RWPE1 (cell line): ENCODE measurements at regions not wholly inside any gene's neighbourhood (a gene's known extent, or its start where the extent isn't known, plus 50 kb on each side); places are given as distances from the start of the nearest gene placed in this dataset.

Experiments used
- CTCF ChIA-PET: fragments of 350-600 bp; sonication (Branson Sonifier 250); formaldehyde crosslinking; extraction: SDS; loops from one replicate; lab custom pipeline; 2021; lab: Yijun Ruan, JAX
- POLR2A ChIA-PET: fragments of 400-600 bp; formaldehyde crosslinking; extraction: SDS; loops from one replicate; lab custom pipeline; 2020; ENCODE audit warnings: antibody characterized with exemption; ENCODE audit not compliant: low non-redundant PET; lab: Yijun Ruan, JAX
- DNase-seq: peaks from one replicate; pipeline ENCODE4 v3.0.0; 2012; ENCODE audit warnings: low spot score
- H3K27ac ChIP-seq: fragments of 450-650 bp; 2 replicates; pipeline ENCODE4 v1.5.1; 2017
- TF ChIP-seq, protein P1 (sequence below): fragments of 450-650 bp; conservative IDR thresholded peaks from 2 replicates; pipeline ENCODE4 v1.5.1; 2017; ENCODE audit warnings: low read depth, mild to moderate bottlenecking

DNA sequence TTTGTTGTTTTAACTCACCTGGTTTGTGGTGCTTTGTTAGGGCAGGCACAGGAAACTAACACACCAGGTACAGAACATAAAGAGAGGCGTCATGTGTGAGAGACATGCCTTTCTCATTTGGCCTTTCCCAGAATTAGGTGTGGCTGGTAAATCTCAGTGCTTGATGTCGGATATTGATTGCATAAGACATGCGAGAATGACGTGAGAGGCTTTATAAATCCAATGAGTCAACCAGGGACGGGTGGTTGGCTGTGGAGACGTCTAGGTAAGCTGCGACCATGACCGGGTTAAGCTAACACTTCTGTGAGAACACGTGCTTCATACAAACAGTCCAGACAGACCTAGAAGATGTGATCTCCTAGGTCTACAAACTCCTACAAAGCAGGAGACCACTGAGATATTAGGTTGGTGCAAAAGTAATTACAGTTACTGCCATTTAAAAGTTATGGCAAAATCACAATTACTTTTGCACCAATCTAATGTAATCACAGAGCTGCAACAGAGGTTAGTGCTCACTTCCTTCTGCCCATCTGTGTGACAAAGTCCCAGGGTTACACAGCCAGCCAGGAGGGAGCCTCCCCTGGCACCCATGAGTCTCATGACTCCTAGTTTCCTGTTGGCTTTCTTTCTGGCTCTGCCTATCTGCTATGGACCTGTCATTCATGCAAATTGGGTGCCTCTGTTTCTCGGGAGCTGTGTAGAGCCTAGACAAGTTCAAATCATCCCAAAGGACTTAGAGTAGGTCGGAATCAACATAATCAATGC, 98.9 kb upstream of the ATP8B1 start:
- CTCF ChIA-PET = no interaction called here
- peak; percentile 73 for DNase-seq
- POLR2A ChIA-PET = no interaction called here
- TF ChIP-seq, protein P1, sequence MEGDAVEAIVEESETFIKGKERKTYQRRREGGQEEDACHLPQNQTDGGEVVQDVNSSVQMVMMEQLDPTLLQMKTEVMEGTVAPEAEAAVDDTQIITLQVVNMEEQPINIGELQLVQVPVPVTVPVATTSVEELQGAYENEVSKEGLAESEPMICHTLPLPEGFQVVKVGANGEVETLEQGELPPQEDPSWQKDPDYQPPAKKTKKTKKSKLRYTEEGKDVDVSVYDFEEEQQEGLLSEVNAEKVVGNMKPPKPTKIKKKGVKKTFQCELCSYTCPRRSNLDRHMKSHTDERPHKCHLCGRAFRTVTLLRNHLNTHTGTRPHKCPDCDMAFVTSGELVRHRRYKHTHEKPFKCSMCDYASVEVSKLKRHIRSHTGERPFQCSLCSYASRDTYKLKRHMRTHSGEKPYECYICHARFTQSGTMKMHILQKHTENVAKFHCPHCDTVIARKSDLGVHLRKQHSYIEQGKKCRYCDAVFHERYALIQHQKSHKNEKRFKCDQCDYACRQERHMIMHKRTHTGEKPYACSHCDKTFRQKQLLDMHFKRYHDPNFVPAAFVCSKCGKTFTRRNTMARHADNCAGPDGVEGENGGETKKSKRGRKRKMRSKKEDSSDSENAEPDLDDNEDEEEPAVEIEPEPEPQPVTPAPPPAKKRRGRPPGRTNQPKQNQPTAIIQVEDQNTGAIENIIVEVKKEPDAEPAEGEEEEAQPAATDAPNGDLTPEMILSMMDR = no peak
- peak overlapping the region; percentile 61 for H3K27ac ChIP-seq

DNA sequence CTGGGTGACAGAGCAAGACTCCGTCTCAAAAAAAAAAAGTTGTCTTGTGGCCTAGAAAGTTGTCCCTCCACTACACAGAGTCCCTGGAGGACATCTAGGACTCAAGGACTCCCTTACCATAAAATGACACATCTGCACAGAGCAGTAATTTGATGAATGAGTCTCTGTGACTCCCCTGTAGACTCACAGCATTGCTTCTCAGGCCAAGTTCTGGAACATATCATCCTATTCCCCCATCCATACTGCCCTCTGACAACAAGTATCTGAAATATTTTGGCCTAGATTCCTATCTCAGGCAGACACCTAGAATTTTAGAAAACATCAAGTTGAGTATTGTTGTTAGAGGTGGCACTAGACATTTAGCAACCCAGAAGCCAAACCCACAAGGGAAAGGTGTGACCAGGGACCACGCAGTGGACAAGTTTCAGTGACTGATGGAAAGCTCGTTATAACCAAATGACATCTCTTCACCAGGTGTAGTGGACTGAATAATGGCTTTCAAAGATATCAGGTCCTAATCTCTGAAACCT, 97.9 kb upstream of the ATP8B1 start:
- CTCF ChIA-PET = no interaction called here
- TF ChIP-seq, protein P1 = no peak
- H3K27ac ChIP-seq = 0 out of 2 replicates have a peak overlapping the region, but pooled peaks have one; percentile 12
- no peak for DNase-seq
- POLR2A ChIA-PET = no interaction called here

DNA sequence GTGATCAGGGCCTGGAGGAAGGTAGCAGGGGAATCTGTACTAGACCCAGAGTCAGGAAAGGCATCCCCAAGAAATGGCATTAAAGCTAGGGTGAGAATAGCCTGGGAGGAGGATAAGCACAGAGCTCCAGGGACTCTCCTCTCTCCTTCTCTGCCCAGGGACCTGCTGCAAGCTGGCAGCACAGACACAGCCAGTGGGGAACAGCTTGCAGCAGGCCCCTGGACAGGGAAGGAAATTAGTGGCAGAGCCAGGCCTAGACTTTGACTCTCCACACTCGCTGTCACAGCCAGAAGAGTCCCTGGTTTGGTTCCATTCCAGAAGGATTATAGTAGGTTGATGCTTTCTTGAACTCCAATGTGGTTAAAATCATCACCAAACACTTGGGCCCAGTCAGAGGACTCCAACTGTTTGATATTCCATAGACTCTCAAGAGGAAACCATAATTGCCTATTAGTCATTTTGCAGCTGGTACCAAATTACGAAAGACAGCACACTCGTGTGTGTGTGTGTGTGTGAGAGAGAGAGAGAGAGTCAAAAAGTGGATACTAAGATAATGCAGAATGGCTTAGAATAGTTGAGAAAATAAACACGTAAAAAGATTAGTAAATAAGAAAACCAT, 95.5 kb upstream of the ATP8B1 start:
- ChIA-PET POLR2A (no interaction called here), CTCF (no interaction called here)
- no peak for DNase-seq
- TF ChIP-seq, protein P1 = no peak
- peak overlapping the region; percentile 68 for H3K27ac ChIP-seq

DNA sequence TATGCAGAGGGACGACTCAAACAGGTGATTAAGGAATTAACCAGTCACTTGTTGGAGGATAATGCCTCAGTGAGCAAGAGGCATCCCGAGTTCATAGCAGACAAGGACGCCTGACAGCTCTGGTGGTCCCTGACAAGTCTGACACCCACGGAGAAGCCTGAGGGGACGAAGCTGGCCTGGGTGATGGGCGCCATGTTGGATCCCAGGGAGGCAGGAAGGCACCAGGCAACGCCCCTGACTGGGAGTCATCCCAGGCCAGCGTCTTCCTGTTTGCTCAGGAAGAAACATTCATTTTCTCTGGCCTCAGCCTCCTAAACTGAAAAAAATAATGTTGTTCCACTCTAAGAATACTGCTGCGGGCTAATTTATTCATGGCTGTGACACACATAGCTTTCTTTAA, 92.1 kb upstream of the ATP8B1 start:
- TF ChIP-seq, protein P1 = no peak
- ChIA-PET CTCF (no interaction called here), POLR2A (no interaction called here)
- DNase-seq = no peak
- H3K27ac ChIP-seq = no peak overlapping the region

DNA sequence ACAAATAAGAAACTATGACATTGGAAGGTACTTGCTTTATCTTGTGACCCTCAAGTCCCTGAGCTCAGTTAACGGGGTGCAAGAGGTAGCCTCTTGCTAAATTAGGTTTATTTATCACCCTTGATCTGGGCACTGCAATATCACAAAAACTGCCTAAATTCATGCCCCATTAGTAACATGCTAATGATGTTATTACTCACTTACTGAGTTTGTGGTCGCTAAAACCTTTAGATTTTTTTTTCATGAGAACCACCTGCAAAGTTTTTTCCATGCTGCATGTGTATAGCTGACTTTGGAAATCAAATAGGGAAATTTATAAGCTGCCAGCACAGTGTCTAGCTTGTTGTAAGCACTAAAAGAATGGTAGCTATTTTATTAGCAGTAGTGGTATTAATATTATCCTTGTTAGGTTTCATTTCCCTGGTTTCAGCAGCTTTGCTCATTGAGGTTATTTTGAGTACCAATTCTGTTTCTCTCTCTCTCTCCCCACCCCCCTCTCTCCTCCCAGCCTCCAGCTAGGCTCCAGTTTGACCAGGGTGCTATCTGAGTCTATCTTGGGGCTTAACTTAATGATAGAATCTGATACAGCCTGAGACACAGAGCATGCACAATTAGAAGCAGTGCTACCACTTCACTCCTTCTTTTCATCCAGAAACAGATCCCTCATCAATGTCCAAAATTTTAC, 88.7 kb upstream of the ATP8B1 start:
- ChIA-PET CTCF (interaction anchor here (0.6 to 1.3 kb wide), 2 partner anchors 98 to 230 kb away, joined by 3 read pairs; no protein-coding TSS in a partner anchor), POLR2A (no interaction called here)
- TF ChIP-seq, protein P1 = no peak
- DNase-seq = no peak
- H3K27ac ChIP-seq = no peak overlapping the region

DNA sequence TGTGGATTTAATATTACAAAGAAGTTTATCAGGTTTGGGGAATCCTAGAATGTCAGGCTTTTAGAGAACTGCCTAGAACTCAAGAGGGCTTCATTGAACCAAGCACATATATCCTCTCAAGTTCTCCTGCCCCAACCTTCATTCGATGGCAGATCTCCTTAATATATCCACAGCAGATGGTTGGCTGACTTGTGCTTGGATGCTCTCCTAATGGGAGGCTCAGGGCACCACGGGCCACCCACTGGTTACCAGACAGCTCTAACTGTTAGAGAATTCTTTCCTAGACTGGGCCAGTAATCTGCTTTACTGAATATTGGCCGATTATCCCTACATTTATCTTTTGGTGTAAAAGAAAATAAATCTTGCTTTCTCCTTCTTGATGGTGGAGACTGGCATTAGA, 87.2 kb upstream of the ATP8B1 start:
- ChIA-PET CTCF (no interaction called here), POLR2A (no interaction called here)
- no peak overlapping the region for H3K27ac ChIP-seq
- TF ChIP-seq, protein P1 = no peak
- no peak for DNase-seq
